ENCODE measurements at regions not wholly inside any gene's neighbourhood (a gene's known extent, or its start where the extent isn't known, plus 50 kb on each side); places are given as distances from the start of the nearest gene placed in this dataset.

- H3K27ac ChIP-seq = no peak overlapping the region
- TF ChIP-seq CTCF (conservative IDR thresholded peaks at IDR 0.05) = no peak
Observed at GRCh38 chr14:98411154-98411553, 860.8 kb downstream of the BCL11B start.

- no peak for TF ChIP-seq CTCF (conservative IDR thresholded peaks at IDR 0.05)
- no peak overlapping the region for H3K27ac ChIP-seq
Observed at GRCh38 chr14:98412431-98412830, 859.6 kb downstream of the BCL11B start.

- no peak overlapping the region for H3K27ac ChIP-seq
- no peak for TF ChIP-seq CTCF (conservative IDR thresholded peaks at IDR 0.05)
Observed at GRCh38 chr14:98415766-98416165, 856.2 kb downstream of the BCL11B start.

GRCh38 chr14:98417001-98417400, 855.0 kb downstream of the BCL11B start:
- TF ChIP-seq CTCF (conservative IDR thresholded peaks at IDR 0.05) = no peak
- no peak overlapping the region for H3K27ac ChIP-seq

- no peak for TF ChIP-seq CTCF (conservative IDR thresholded peaks at IDR 0.05)
- H3K27ac ChIP-seq = no peak overlapping the region
Observed at GRCh38 chr14:98428483-98428994, 843.5 kb downstream of the BCL11B start.

- no peak overlapping the region for H3K27ac ChIP-seq
- TF ChIP-seq CTCF (conservative IDR thresholded peaks at IDR 0.05) = no peak
Observed at GRCh38 chr14:98433436-98433835, 838.6 kb downstream of the BCL11B start.

- no peak overlapping the region for H3K27ac ChIP-seq
- no peak for TF ChIP-seq CTCF (conservative IDR thresholded peaks at IDR 0.05)
Observed at GRCh38 chr14:98437113-98437512, 834.9 kb downstream of the BCL11B start.
